IPS DF 4.7 (cell line): ENCODE measurements at regions not wholly inside any gene's neighbourhood (a gene's known extent, or its start where the extent isn't known, plus 50 kb on each side); places are given as distances from the start of the nearest gene placed in this dataset.
"Not testable (repeated sequence)": the region's sequence is repeated elsewhere in the genome, so short reads cannot be mapped to it uniquely, and the experiment has no call there.

Experiments used
- DNase-seq: peaks from one replicate; pipeline ENCODE4 v3.0.0-alpha.2; 2013; ENCODE audit warnings: low spot score; ENCODE audit errors: extremely low read depth

DNA sequence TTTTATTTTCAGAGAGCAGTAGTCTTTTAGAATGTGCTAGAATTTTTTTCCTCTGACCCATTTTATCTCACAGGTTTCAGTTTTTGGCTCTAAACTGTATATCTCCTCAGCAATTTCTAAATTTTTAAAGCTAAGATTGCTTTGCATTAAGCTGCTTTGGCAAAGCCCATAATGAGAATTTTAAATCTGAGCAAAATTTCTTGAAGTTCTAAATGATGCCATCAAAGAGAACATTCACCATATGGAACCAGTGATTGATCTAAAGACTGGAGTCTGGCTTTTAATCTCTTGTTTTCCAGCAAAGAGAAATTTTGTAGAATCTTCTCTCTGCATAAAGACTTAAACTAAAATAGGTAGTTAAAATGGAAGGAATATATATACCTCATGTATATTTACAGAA lies 313.6 kb downstream of the TBC1D32 start:
- DNase-seq: no peak

DNA sequence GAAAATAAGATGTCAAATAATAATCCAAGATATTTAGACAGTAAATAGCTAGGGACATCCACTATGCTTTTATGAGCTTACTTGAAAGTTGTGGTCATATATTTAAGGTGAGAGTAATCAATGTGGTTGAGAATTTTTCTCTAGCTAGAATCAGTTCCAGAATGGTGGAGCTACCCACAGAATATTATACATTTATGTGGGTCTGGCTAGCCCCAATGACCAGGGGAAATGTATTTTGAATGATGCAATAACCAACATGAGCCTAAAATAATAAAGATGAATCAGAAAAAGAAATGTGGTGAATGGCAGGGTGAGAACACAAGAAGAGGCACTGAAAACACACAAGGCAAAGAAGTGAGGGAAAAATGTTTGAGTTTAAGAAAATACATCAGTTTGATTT lies 325.7 kb downstream of the TBC1D32 start:
- DNase-seq: no peak

DNA sequence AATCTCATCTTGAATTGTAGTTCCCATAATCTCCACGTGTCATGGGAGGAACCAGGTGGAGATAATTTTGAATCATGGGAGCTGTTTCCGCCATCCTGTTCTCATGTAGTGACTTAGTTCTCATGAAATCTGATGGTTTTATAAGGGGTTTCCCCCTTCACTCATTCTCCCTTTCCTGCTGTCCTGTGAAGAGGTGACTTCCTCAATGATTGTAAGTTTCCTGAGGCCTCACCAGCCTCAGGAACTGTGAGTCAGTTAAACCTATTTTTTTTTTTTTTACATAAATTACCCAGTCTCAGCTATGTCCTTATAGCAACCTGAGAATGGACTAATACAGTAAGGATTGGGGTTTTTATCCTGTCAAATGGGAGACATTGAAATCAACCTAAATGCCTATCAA lies 328.3 kb downstream of the TBC1D32 start:
- DNase-seq: no peak

DNA sequence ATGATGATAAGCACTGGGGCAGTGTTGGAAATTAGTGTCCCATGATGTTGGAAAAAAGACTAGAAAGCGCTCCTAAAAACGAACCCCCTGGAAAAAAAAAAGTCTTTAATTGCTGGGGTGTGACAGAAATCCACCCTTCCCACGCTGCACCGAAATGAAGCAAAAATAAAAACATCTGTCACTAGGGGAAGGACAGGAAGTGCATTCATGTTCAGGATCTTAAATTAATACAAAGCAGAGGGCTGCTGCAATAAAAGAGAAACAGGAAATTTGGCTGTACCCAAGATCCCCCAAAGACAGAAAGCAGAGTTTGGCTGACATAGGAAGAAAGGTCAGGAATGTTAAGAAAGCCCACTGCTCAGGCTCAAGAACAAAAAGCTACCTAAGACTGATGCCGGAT lies 333.9 kb downstream of the TBC1D32 start:
- DNase-seq: no peak

DNA sequence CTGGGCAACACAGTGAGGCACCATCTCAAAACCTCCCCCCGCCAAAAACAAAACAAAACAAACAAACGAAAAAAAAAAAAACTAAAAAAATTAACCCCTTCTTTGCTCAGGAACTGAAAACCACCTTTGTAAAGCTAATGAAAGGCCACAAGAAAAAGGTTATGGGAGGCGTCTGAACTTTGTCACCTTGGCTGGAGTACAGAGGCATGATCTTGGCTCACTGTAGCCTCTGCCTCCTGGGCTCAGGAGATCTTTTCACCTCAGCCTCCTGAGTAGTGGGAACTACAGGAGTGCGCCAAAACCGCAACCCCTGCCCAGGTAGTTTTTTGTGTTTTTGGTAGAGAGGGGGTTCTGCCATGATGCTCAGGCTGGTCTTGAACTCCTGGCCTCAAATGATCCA lies 337.9 kb downstream of the TBC1D32 start:
- DNase-seq: no peak

DNA sequence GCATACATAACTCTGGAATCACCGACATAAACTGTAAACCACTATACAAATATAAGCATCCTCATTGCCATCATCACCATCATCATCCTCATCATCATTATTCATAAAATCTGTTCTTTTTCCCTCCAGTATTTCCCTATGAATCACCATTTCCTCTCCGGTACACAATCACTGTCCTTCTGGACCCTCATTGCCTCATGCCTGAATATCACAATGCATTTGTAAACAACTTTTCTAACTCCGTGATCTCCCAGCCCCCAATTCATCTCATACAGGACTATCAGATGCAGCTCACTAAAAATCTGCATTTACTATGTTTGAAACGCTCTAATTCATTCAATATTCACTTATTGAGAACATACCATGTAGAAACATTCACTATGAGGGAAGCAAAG lies 339.7 kb downstream of the TBC1D32 start:
- DNase-seq: no peak

DNA sequence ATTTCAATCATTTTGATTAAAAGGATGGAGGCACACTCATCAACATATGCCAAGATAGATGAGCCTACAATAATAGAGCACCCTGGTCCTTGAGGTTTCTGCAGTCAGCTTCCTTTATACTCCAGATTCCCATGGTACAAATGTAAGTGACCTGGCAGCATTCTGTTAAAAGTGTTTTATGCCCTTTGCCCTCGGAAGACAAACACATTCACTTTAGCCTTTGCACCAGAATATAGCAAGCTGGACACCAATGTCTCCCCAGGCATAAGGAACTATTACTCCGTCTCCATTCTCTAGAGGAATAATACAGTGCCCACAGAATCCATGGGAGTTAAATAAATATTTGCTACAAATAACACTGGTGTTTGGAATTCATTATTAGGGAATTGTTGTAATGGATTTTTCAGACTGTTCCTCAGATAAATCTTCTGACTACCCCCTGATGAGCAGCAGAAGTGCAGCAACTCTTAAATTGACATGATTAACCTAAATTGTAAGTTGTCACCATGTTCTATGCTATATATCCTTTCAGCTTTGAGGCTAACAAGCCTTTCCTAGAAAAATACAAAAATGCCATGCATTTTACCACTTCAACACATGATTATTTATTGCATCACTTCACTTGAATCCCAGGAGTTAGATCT lies 340.2 kb downstream of the TBC1D32 start:
- DNase-seq: no peak

DNA sequence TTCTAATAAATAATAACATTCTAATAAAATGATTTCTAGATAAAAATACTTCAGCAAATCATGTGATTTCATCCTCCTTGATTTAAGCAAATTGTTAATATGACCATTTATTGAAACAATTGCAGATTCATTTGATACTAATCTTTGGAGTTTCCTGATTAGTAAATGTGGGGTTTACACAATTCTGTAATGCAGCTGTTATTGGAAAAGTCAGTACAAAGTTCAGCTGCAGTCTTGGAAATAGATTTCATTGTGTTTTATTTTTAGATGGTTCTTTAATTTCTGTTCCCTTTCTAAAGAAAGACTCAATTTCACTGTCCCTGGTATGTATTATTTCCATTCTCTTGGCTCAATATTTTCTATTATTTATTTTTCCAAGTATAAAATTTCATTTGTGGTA lies 342.0 kb downstream of the TBC1D32 start:
- no peak for DNase-seq

DNA sequence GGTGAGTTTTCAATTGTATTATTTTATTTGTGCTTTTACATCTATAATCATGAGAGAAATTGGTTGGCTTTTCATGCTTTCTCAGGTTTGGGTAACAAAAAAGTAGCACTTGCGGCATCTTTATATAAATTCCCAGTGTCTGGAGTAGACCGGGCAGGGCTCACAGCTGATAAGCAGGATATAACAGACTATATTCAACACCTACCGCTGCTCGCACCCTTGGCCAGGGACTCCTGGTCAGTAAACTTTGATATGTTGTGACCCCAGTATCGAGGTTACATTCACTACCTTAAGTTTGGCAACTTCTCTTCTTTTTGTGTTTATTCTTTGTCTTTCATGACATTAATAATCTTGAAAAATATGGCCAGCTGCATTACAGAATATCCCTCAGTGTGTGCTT lies 343.4 kb downstream of the TBC1D32 start:
- DNase-seq: no peak

DNA sequence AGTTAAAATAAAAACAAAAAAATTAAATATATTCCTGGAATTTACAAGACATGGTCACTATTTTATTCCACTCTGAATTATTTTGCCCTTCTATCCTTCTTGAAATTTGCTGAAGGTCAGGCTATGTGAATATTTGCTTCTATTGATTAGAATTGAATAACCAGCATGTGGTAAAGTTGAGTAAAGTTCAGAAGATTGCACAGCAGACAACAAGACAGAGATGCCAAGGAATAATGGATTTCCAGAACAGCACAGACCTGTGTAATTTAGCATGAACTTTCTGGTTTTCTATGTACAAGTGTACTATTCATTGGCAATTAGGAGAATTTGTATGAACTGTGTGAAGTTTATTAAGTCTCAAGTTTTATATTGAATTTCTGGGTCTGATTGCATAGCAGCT lies 352.4 kb downstream of the TBC1D32 start:
- no peak for DNase-seq

DNA sequence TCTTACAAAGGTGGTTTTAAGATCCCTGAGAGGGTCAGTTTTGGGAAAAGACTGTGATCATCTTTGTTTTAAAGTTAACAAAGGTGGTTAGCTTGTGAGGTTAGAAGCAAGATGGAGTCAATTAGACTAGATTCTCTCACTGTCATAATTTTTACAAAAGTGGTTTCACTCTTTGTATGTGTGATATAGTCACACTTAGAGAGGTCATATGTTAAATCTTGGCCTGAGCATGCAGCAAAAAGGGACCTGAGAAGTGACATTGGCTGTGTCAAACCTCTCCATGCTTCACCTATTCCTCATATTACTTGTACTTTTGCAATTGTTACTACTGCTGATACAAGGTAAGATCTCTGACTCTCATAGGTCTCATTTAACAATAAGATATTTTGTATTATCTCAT lies 368.0 kb downstream of the TBC1D32 start:
- no peak for DNase-seq

DNA sequence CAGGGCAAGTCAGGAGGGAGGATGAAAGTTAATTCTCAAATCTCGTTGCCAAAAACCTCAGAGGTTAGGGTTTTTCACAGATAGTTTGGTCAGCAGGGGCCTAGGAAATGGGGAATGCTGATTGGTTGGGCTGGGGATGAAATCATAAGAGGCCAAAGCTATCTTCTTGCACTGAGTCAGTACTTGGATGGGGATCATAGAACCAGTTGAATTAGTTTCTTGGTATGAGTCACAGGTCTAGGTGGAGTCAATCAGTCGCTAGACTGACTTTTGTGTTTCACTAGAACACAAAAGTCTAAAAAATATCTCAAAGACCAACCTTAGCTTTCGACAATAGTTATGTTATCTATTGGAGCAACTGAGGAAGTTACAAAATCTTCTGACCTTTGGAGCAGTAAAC lies 368.5 kb downstream of the TBC1D32 start:
- no peak for DNase-seq

DNA sequence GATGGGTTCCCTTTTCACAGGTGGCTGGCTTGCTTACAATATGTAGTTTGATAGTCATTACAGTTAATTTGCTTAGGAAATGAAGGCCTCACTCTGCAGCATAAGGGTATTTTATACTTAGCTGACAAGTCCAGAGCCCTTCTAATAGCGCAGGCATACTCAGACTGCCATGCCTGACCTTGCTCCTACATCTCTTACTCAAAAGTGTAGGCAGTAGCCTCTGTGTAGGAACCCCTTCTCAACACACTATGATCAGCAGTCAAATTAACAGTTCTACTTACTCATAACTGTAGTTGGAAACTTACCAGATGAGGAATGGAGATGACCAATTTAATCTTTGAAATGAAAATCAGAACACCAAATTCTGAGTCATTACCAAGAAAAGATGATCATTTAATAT lies 373.5 kb downstream of the TBC1D32 start:
- DNase-seq: no peak

DNA sequence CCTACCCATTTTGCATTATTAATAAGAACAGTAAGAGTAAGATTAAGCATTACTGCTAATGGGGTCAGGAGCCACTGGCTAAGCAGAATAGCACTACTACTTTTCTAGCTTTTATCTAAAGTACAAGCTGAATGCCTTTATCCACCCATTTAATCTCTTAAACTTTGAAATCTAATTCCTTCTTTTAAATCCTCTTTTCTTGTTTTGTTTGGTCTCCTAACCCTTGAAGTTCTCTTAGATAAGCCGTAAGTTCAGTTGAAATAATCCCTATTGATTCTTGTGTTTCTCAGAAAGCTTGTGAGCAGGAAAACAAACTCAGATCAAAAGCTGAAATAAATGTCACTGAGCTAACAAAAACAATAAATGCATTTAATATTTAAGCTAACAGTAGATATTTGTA lies 380.2 kb downstream of the TBC1D32 start:
- no peak for DNase-seq

DNA sequence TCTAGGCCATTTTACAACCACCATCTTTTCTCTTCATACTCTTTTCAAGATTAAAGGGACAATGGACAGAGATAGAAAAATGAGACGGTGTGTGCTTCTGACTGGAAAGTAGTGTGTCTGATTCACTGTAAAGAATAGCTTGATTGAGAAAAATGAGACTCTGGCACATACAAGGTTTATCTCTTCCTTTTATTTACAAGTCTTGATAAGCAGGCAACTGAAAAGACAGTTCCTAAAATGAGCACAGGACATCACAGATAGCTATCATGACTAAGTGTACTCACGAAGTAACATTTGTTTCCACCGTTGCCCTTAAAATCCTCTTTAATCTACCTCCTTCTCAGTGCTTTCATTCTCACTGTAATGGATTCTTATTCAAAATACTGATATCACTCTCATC lies 383.0 kb downstream of the TBC1D32 start:
- DNase-seq: no peak

DNA sequence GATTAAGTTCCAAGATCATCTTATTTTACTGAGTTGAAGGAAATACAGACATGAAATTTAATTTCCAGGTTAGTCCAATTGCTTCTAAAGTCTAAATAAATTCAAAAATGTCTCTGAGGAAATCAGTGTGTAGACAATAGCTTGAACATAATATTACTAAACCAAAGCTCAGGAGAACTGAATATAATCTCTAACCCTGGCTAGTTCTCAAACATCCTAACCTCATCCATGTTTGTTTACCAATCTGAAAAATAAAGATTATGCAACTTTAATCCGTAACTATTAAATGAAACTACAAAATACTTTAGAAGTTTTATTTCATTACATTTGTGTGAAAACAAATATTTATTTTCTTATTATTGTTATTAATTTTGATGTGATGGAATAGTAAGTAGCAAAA lies 387.2 kb downstream of the TBC1D32 start:
- no peak for DNase-seq

DNA sequence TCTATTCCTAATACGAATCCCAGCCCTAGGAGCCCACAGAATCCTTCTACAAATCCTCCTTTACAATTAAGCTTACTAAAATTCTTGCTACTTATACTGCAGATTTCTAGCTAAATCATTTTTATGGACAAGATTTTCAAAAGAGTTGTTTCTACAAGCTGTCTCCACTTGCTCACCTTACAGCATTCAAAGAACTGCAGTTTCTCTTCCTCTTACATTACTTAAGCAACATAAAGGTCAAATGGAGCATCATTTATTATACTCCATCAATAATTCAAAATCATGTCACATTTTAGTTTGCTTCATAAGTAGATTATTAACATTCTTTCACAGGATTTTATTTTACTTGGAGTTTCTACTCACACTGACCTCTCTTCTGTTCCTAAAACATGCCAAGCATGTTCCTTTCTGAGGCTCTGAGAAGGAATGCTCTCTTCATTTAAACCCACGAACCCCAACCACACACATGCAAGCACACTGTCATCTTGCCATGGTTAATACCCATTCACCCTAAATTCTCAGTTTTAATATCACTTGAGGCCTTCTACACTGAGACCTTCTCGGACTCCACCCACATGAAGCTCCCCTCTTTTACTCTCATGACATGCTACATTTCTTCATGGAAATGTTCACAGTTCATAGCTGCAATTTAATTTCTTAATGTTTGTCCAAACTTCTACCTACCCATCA lies 388.2 kb downstream of the TBC1D32 start:
- no peak for DNase-seq

DNA sequence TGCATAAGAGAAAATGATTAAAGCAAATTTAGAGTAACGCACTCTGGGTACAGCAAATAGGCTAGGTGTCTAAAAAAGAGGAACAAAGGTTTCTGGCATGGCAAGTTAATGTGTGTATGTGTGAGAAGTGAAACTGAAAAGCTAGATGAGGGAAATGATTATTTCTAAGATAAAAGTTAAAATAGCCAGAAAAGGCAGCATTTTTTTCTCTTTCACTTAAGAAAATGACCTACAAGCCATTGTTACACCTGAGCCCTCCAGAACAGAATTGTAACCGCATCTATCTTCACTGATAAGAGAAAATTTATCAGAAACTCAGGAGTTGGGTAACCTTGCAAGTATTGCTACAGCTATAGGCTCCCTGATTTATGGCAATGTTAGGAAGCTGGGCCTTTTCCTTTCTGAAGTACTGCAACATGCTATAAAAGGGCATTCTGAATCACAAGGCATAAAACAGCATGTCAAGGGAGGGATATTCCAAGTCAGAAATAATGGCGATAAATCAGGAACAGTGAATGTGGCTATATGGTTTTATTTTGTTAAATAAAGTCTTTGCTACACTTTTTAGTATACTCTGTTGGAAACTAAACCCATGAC lies 395.3 kb downstream of the TBC1D32 start:
- DNase-seq: no peak

DNA sequence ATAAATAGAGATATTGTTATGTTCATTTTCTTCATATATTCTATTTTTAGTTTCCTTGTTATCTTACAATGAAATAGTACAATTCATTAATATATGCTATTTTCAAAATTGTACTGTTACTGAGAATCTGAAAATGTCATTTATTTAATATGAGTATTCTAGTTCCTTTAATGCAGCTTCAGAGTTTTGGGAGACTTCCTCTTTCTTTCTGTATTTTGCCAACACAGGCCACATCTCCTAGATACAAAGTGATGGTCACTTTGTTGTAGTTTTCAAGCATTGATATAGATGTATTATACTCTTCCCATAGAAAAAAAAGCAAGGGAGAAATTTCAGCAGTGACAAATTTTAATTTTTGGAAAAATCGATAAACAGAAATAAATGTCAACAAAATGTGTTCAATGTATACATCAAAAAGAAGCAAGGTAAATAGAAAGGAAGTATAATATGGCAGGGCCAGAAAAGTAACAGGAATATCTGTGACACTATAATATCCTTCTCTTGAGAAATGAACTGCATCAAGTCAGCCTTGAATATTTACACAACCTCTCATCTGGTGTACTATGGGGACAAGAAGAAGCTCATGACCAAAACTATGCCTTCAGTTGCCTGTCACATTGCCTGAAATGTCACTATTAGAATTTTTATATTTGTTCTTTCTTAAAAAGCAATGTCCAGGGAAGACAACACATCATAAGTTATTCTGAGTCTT lies 396.0 kb downstream of the TBC1D32 start:
- no peak for DNase-seq

DNA sequence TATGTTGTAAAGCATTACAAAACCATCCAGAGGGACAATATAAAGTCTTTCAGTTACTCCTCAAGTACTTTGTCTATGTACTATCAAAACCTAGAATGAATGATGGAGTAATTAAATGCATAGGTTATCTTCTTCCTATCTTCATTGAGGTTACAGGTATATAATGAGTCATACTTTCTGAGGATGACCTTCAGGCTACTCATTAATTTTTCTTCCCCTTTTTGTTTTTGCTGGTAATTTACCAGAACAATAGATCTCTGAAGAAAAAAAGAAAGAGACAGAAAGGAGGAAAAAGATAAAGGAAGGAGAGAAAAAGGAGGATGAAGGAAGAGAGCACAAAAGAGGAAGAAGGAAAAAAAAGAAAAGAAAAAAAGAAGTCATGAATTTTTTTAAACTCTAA lies 398.4 kb downstream of the TBC1D32 start:
- no peak for DNase-seq

DNA sequence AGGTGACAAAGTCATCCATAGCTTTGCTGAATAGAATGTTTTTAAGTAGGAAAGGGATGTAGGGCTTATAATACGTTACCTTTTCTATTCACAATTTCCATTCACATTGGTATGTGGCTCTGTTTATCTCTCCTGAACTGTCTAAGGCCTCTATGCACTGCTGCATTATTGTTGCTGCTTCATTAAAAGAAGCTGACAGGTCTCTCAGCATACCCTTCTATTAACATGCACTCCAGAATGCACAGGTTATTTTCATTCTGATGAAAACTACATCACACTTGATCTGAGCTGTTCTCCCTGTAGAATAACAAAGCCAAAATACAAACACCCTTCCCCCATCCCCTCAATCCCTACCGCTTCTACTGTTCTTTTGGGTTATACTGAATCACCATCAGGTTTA lies 399.3 kb downstream of the TBC1D32 start:
- DNase-seq: no peak

DNA sequence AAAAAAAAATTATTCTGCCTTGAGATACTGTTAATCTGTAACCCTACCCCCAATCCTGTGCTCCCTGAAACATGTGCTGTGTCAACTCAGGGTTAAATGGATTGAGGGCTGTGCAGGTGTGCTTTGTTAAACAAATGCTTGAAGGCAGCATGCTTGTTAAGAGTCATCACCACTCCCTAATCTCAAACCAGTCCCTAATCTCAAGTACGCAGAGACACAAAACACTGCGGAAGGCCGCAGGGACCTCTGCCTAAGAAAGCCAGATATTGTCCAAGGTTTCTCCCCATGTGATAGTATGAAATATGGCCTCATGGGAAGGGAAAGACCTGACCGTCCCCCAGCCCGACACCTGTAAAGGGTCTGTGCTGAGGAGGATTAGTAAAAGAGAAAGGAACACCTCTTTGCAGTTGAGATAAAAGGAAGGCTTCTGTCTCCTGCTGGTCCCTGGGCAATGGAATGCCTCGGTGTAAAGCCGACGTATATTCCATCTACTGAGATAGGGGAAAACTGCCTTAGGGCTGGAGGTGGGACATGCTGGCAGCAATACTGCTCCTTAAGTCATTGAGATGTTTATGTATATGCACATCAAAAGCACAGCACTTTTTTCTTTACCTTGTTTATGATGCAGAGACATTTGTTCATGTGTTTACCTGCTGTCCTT lies 402.6 kb downstream of the TBC1D32 start:
- not testable (repeated sequence) for DNase-seq
